Tibial artery (tissue), 4 donors: ENCODE measurements at regions not wholly inside any gene's neighbourhood (a gene's known extent, or its start where the extent isn't known, plus 50 kb on each side); places are given as distances from the start of the nearest gene placed in this dataset.
A peak's percentile ranks its signal among the peaks of the same experiment; 100 is the strongest.
"Not testable (repeated sequence)": the region's sequence is repeated elsewhere in the genome, so short reads cannot be mapped to it uniquely, and the experiment has no call there.

Source experiments
- DNase-seq, 2 donors: peaks; one replicate each; pipeline ENCODE4 v3.0.0-alpha.2; 2019
- H3K27ac ChIP-seq, 2 donors: fragments of 200-600 bp; sonication (generic) in 1 of 2; 1 replicate in 1 of 2; 2 replicates in 1 of 2; pipeline ENCODE4 v1.5.1; 2018 to 2019; ENCODE audit warnings: mild to moderate bottlenecking in 1 of 2
- H3K27me3 ChIP-seq, 2 donors: fragments of 200-600 bp; sonication (generic) in 1 of 2; one replicate each; pipeline versions ENCODE4 v1.5.1 to v1.6.0; 2016 to 2019
- H3K36me3 ChIP-seq, 3 donors: fragments of 200-600 bp; sonication (generic) in 2 of 3; one replicate each; pipeline ENCODE4 v1.5.1; 2016 to 2019; ENCODE audit warnings: mild to moderate bottlenecking in 2 of 3
- H3K4me1 ChIP-seq, 4 donors: fragments of 200-600 bp; sonication (generic) in 2 of 4; 1 replicate in 3 of 4; 2 replicates in 1 of 4; pipeline ENCODE4 v1.5.1; 2016 to 2019
- H3K4me3 ChIP-seq, 2 donors: fragments of 200-600 bp; sonication (generic) in 1 of 2; 1 replicate in 1 of 2; 2 replicates in 1 of 2; pipeline ENCODE4 v1.5.1; 2018 to 2019; ENCODE audit warnings: mild to moderate bottlenecking in 2 of 2
- H3K9me3 ChIP-seq, 3 donors: fragments of 200-600 bp; sonication (generic) in 1 of 3; one replicate each; pipeline ENCODE4 v1.5.1; 2016 to 2019
- intact Hi-C: fragments of 100-400 bp; cut with DNase I; formaldehyde crosslinking; loops from one replicate; pipeline ENCODE4 v1.15.0; 2023; ENCODE audit warnings: low total_unique reads

DNA sequence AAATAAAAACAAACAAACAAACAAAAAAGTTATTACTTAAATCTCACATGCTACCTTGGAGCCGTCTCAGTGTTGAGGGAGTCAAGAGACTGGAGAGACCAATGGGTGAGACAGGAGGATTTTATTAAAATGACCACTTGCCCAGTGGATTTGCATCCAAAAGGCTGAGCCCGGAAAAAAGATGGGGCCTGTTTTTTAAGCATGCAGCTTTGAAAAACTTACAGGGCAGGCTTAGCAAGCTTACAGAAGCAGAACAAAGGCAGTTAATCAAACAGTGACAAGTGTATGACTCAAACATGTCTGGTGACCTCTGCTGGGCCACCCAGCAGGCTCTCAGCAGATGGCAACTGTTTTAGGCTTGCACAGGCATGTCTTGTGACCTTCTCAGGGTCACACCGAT is 82.5 kb downstream of the POTEH start:
- H3K9me3 ChIP-seq, H3K27me3 ChIP-seq, intact Hi-C loops, H3K36me3 ChIP-seq, H3K4me1 ChIP-seq, H3K27ac ChIP-seq, H3K4me3 ChIP-seq: not testable (repeated sequence)
- DNase-seq = peak in 1 of 2 donors; percentile 11

DNA sequence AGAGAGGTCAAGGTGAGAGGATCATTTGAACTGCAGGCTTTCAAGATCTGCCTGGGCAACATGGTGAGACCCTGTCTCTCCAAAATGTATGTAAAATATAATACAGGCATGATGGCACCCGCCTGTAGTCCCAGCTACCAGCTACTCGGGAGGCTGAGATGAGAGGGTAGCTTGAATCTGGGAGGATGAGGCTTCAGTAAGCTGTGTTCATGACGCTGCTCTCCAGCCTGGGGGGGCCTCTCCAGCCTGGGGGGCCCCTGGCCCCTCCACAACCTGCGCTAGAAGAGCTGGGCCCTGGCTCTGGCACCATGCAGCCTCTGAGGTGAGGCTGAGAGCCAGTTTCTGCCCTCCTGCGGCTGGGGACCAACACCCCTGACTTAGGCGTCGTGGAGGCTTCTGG is 85.3 kb downstream of the POTEH start:
- H3K27me3 ChIP-seq, intact Hi-C loops, H3K4me3 ChIP-seq, H3K4me1 ChIP-seq, H3K9me3 ChIP-seq, H3K27ac ChIP-seq, H3K36me3 ChIP-seq: not testable (repeated sequence)
- peak in 1 of 2 donors; percentile 28 for DNase-seq

DNA sequence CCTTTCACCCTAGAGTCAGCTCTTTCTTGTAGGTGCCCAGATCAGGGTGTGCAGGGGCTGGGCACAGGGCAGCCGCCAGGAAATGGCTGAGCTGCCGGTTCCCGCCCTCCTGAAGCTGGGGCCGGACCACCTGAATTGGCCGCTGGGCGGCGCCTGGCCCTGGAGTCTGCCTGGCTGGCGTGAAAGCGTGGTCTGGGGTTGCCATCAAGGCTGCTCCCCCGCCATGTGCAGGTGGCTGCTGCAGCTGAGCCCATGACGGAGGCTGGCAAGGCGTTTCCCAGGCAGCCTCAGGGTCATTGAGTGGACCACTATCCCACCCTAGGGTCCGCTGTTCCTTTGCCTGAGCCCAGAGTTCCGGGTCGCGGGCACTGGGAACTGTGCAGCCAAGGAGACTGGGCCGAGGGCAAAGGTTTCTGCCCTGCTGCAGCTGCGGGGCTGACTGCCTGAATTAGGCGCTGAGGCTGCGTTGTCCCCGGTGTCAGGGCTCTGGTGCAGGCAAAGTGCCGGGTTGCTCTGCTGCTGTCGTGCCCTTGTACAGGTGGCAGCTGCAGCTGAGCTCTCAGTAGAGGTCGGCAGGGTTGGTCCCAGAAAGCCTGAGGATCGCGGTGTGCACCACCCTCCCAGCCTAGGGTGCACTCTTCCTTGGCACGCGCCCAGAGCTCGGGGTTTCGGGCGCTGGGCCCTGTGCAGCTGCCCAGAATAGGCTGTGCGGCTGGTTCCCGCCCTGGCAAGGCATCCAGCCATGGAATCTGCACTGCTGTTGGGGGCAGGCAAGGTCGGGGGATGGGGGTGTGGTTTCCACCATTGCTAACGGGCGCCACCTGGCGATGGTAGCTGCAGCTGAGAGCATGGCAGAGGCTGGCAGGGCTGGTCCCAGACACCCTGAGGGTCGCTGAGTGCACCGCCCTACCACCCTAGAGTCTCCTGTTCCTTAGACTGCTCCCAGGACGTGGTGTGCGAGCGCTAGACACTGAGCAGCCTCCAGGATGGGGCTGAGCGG is 86.1 kb downstream of the POTEH start:
- peak in 1 of 2 donors; percentile 66 for DNase-seq
- H3K27ac ChIP-seq, H3K27me3 ChIP-seq, H3K4me1 ChIP-seq, H3K9me3 ChIP-seq, H3K36me3 ChIP-seq, H3K4me3 ChIP-seq, intact Hi-C loops: not testable (repeated sequence)

DNA sequence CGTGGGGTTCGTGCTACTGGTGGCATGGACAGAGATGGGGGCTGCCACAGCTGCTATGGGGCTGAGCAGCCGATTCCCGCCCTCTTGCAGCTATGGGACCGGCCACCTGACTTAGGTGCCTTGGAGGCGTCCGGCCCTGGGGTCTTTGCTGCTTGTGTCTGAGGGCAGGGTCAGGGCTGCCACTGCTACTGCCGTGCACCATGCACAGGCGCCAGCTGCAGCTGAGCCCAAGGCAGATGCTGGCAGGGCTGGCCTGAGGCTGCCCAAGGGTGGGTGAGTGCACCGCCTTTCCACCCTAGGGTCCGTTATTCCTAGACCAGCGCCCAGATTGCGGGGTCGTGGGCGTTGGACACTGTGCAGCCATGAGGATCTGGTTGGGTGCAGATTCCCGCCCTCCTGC is 86.9 kb downstream of the POTEH start:
- H3K4me1 ChIP-seq, H3K36me3 ChIP-seq, DNase-seq, H3K4me3 ChIP-seq, H3K27ac ChIP-seq, H3K9me3 ChIP-seq, H3K27me3 ChIP-seq, intact Hi-C loops: not testable (repeated sequence)

DNA sequence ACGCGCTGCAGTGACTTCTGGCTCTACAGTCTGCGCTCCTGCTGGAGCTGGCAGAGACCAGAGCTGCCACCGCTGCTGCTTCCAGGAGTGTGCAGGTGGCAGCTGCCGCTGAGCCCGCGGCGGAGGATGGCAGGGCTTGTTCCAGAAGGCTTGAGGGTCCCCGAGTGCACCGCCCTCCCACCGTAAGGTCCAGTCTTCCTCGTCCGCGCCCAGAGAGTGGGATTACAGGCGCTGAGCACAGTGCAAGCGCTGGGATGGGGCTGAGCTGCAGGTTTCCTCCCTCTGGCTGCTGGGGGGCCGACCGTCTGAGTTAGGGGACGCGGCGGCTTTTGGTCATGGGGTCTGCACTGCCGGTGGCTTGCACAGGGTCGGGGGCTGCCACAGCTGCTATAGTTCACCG is 87.3 kb downstream of the POTEH start:
- H3K36me3 ChIP-seq, DNase-seq: not testable (repeated sequence)

DNA sequence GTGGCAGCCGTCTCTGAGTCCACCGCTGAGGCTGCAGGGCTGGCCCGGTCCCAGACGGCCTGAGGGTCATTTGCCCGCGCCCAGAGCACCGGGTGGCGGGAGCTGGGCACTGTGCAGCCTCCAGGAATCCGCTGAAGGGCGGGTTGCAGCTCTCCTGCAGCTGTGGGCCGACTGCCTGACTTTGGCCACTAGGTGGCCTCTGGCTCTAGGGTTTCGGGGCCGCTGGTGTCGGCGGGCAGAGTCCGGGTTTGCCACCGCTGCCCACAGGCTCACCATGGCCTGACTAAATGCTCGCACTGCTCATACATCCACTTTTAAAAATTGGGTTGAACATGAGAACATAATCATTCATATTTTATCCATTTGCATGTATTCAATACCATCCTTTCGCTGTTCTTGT is 87.7 kb downstream of the POTEH start:
- H3K9me3 ChIP-seq, H3K36me3 ChIP-seq, H3K4me1 ChIP-seq, H3K4me3 ChIP-seq, intact Hi-C loops, H3K27me3 ChIP-seq, DNase-seq, H3K27ac ChIP-seq: not testable (repeated sequence)

More for the DNA sequence above, 87.3 kb downstream of the POTEH start:
- H3K4me3 ChIP-seq, H3K4me1 ChIP-seq, H3K27ac ChIP-seq, H3K27me3 ChIP-seq, H3K9me3 ChIP-seq, intact Hi-C loops: not testable (repeated sequence)

DNA sequence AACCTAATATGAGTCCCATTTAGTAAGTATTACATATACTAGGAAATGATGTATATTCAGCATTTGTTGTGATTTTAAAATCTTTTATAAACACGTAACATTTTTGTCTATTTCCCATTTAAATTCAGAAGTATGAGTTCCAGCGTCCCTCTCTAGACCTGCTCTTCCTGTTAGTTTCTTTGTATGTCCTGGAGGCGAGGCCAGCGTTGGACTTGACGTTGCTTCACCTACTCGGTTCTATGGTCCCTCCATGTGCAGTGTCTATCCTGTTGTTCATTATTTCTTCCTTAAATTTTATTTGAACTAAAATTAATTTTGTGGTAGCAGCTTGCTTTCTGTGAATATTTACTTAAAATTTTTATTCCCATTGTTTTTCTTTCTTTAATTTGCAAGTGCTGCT is 88.5 kb downstream of the POTEH start:
- DNase-seq, H3K4me1 ChIP-seq, H3K9me3 ChIP-seq, H3K4me3 ChIP-seq, intact Hi-C loops, H3K36me3 ChIP-seq, H3K27me3 ChIP-seq, H3K27ac ChIP-seq: not testable (repeated sequence)

DNA sequence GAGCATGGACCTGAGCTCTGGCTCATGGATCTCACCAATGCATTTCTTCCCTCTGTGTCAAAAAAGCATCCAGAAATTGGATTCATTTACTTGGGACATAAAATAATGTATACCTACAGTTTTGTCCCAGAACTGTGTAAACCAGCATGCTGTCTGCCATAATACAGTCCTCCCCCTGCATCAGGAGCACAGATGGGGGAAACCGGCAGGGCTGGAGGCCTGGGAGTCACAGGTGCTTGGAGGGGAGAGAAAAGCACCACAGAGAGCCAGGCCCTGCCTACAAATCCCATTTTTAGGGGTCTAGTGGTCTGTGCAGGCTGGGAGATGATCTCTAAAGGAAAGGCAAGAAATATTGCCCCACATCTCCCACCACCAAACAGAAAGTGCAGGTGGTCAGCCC is 91.8 kb downstream of the POTEH start:
- H3K9me3 ChIP-seq, H3K4me3 ChIP-seq, intact Hi-C loops, H3K27ac ChIP-seq, H3K27me3 ChIP-seq, H3K36me3 ChIP-seq, DNase-seq, H3K4me1 ChIP-seq: not testable (repeated sequence)

DNA sequence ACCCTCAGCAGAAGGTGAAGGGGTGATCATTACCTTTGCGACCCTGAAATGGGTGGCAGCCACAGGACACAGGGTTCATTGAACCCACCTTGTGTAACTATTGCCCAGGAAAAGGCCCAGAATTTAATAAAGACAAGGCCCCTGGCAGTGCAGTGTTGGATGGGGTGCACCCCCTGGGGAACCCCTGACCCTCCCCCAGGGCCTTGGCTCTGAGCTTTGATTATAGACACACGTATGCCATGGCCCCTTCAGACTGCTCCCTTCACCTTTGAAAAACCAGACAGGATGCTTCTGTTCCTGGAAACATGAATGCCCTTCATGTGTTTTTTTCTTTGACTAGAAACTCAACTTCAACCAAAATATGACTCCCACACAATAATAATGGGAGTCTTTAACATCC is 93.1 kb downstream of the POTEH start:
- H3K27me3 ChIP-seq, H3K27ac ChIP-seq, H3K36me3 ChIP-seq, H3K4me1 ChIP-seq, H3K4me3 ChIP-seq, DNase-seq, H3K9me3 ChIP-seq, intact Hi-C loops: not testable (repeated sequence)

DNA sequence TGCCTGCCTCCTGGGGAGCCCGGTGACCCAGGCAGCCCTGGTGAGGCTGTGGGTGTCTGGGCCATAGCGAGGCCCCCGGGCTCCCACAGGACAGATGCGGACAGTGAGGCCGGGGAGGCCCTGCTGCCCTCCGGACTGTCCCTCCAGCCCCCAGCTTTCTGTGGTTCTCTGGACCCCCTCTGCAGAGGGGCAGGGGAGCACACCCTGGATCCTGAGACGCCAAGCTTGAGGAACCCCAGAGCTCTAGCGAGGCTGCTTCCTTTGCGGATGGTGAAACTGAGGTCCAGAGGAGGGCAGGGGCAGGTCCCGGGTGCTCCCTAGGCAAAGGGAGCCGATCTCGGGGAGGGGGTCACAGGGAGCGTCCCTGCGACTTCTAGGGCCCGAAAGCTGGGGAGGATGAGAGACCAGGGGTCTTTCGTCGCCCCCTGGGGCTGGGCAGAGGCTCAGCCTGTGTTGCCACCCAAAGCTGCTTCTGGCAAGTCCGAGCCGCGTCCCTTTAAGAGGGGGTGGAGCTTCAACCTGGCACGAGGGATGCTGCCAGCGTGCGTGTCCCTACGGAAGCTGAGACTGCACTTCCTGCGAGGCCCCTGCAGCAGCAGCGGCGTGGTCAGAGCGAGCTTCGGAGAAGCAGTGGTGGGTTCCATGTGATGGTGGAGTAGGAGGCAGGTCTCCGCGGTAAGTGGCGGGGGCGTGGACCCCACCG is 94.7 kb downstream of the POTEH start:
- H3K36me3 ChIP-seq, intact Hi-C loops, H3K4me3 ChIP-seq, H3K9me3 ChIP-seq, H3K27ac ChIP-seq, DNase-seq, H3K27me3 ChIP-seq, H3K4me1 ChIP-seq: not testable (repeated sequence)

DNA sequence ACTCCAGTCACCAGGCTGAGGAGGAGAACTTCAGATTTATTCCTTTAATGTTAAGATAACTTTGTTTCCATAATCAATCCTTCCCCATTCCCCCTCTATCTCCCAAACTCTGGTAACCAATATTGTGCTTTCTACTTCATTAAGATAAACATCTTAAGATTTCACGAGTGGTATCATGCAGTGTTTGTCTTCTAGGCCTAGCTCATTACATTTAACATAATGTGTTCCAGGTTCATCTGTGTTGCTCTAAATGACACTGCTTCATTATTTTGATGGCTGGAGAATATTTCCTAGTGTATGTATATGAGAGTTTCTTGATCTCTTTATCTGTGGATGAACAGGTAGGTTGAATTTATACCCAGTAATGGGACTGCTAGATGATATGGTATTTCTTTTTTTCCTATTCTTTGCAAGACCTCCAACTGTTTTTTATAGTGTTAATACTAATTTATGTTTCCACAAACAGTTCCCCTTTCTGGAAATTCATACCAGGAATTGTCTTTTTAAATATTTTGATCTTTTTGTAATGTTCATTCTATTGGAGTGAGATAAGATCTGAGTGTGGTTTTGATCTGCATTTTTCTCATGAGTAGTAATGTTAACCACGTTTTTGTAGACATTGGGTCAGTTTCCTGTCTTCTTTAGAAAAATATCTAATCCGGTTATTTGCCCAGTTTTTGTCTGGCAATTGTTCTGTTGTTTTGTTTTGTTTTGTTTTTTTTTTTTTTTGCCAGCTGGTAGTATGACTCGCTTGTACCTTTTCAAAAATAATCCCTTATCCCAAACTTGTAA is 97.3 kb downstream of the POTEH start:
- H3K9me3 ChIP-seq, DNase-seq, H3K4me3 ChIP-seq, intact Hi-C loops, H3K27me3 ChIP-seq, H3K27ac ChIP-seq, H3K4me1 ChIP-seq, H3K36me3 ChIP-seq: not testable (repeated sequence)

DNA sequence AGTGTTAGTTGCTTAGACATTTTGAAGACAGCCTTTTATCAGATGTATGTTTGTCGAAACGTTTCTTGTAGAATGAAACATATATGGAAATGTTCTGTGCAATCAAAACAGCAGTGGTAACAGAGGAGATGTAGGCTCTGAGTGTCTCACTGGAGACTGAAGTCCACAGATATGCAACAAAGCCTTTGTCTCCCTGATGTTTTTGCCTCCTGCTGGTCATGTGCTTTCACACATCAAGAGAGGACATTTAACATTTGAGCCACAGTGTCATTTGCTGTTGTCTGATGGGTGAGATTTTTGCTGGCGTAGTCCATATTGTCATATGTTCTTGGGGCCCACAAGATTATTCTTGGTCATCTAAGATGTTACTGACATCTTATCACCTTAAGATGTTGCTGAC is 101.7 kb downstream of the POTEH start:
- H3K9me3 ChIP-seq, H3K27ac ChIP-seq, H3K4me1 ChIP-seq, DNase-seq, H3K27me3 ChIP-seq, H3K36me3 ChIP-seq, H3K4me3 ChIP-seq, intact Hi-C loops: not testable (repeated sequence)

DNA sequence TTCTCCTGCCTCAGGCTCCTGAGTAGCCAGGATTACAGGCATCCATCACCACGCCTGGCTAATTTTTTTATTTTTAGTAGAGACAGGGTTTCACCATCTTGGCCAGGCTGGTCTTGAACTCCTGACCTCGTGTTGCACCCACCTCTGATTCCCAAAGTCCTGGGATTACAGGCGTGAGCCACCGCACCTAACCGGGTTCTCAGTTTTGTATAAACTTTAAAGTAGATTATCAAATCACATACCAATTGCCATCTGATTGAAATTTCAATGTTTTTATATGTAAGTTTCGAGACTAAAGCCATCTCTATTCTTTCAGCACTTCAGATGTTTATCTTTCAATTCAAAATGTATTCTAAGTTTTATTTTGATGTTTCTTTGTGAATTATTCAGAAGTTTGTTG is 110.1 kb downstream of the POTEH start:
- DNase-seq, H3K36me3 ChIP-seq, intact Hi-C loops, H3K4me1 ChIP-seq, H3K4me3 ChIP-seq, H3K27ac ChIP-seq, H3K9me3 ChIP-seq, H3K27me3 ChIP-seq: not testable (repeated sequence)
